Adrenal gland (tissue), 5 donors: ENCODE measurements at regions not wholly inside any gene's neighbourhood (a gene's known extent, or its start where the extent isn't known, plus 50 kb on each side); places are given as distances from the start of the nearest gene placed in this dataset.

Source experiments
- POLR2A ChIP-seq, 2 donors: fragments of 450-650 bp; IDR thresholded peaks; one replicate each; pipeline ENCODE4 v1.6.1; 2017; ENCODE audit warnings: antibody characterized with exemption in 2 of 2, mild to moderate bottlenecking in 2 of 2, moderate library complexity in 1 of 2
- TF ChIP-seq, protein P1 (sequence below), 6 experiments: fragments of 450-650 bp in 4 of 6; fragments of 200-600 bp in 2 of 6; sonication (generic) in 1 of 6; IDR thresholded peaks; 1 replicate in 5 of 6; 2 replicates in 1 of 6; pipeline versions ENCODE4 v1.5.1 to v1.8.0; 2016 to 2021; ENCODE audit warnings: antibody characterized with exemption in 6 of 6, mild to moderate bottlenecking in 2 of 6, moderate library complexity in 1 of 6
- donor health status: DM: no; HTN: no; CAD: no.

DNA sequence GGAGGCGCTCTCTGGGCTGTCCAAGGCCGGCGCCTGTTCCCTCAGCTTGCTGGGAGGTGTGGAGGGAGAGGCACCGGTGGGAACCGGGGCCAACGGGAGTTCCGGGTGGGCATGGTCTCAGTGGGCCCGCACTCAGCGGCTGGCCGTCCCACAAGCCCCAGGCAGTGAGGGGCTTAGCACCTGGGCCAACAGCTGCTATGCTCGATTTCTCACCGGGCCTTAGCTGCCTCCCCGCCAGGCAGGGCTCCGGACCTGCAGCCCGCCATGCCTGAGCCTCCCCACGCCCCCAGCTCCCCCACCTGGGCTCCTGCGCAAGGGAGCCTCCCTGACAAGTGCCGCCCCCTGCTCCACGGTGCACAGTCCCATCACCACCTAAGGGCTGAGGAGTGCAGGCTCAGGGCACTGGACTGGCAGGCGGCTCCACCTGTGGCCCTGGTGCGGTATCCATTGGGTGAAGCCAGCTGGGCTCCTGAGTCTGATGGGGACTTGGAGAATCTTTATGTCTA lies 276.5 kb downstream of the SH2D4B start:
- TF ChIP-seq POLR2A (IDR thresholded peaks at IDR 0.05), result no peak
- TF ChIP-seq, protein P1, sequence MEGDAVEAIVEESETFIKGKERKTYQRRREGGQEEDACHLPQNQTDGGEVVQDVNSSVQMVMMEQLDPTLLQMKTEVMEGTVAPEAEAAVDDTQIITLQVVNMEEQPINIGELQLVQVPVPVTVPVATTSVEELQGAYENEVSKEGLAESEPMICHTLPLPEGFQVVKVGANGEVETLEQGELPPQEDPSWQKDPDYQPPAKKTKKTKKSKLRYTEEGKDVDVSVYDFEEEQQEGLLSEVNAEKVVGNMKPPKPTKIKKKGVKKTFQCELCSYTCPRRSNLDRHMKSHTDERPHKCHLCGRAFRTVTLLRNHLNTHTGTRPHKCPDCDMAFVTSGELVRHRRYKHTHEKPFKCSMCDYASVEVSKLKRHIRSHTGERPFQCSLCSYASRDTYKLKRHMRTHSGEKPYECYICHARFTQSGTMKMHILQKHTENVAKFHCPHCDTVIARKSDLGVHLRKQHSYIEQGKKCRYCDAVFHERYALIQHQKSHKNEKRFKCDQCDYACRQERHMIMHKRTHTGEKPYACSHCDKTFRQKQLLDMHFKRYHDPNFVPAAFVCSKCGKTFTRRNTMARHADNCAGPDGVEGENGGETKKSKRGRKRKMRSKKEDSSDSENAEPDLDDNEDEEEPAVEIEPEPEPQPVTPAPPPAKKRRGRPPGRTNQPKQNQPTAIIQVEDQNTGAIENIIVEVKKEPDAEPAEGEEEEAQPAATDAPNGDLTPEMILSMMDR (IDR thresholded peaks at IDR 0.05), result no peak
